ENCODE measurements at regions not wholly inside any gene's neighbourhood (a gene's known extent, or its start where the extent isn't known, plus 50 kb on each side); places are given as distances from the start of the nearest gene placed in this dataset.

- TF ChIP-seq TAF1 (IDR thresholded peaks at IDR 0.05; ENCODE audit: low read depth, low read length) (no peak), POLR2A (IDR thresholded peaks at IDR 0.05; ENCODE audit: low read depth, low read length) (no peak), POLR2AphosphoS5 (IDR thresholded peaks at IDR 0.05; ENCODE audit: low read depth, low read length) (no peak), SPI1 (IDR thresholded peaks at IDR 0.05; ENCODE audit: low read depth, low read length) (no peak), POU2F2 (IDR thresholded peaks at IDR 0.05; ENCODE audit: low read depth, low read length) (no peak), PAX5 (IDR thresholded peaks at IDR 0.05; ENCODE audit: insufficient read depth, low read length, severe bottlenecking) (no peak)
Measured at GRCh38 chr4:116870686-116871085, 214.7 kb downstream of the TRAM1L1 start.

Measured in GM12891 (cell line).